Activated T-cell treated with anti-CD3 and anti-CD28 coated beads for 48 hours (primary cell): ENCODE measurements at regions not wholly inside any gene's neighbourhood (a gene's known extent, or its start where the extent isn't known, plus 50 kb on each side); places are given as distances from the start of the nearest gene placed in this dataset.
A peak's percentile ranks its signal among the peaks of the same experiment; 100 is the strongest.

Source experiments
- DNase-seq: peaks from one replicate; pipeline ENCODE4 v3.0.0-alpha.2; 2020; ENCODE audit warnings: low read depth

- DNase-seq = no peak
These were observed 119.0 kb downstream of the SUCNR1 start for GRCh38 chr3:151992326-151993041.

- no peak for DNase-seq
These were observed 121.6 kb downstream of the SUCNR1 start for GRCh38 chr3:151995091-151995490.

- no peak for DNase-seq
These were observed 125.3 kb downstream of the SUCNR1 start for GRCh38 chr3:151998744-151999143.

GRCh38 chr3:151999936-152000335 lies 126.5 kb downstream of the SUCNR1 start:
- DNase-seq = no peak

- DNase-seq = no peak
These were observed 138.6 kb downstream of the SUCNR1 start for GRCh38 chr3:152011812-152012735.

GRCh38 chr3:152019508-152019907 lies 146.1 kb downstream of the SUCNR1 start:
- no peak for DNase-seq

- peak; percentile 23 for DNase-seq
These were observed 148.6 kb downstream of the SUCNR1 start for GRCh38 chr3:152021951-152022461.

- DNase-seq = no peak
These were observed 152.7 kb downstream of the SUCNR1 start for GRCh38 chr3:152026033-152026556.

GRCh38 chr3:152030320-152030719 lies 156.9 kb downstream of the SUCNR1 start:
- no peak for DNase-seq

GRCh38 chr3:152031321-152031720 lies 157.9 kb downstream of the SUCNR1 start:
- DNase-seq = no peak

GRCh38 chr3:152037297-152037696 lies 163.9 kb downstream of the SUCNR1 start:
- DNase-seq = no peak

- no peak for DNase-seq
These were observed 164.5 kb downstream of the SUCNR1 start for GRCh38 chr3:152037953-152038352.

- DNase-seq = no peak
These were observed 165.0 kb downstream of the SUCNR1 start for GRCh38 chr3:152038490-152038889.

- DNase-seq = no peak
These were observed 166.4 kb downstream of the SUCNR1 start for GRCh38 chr3:152039887-152040286.

GRCh38 chr3:152040319-152040718 lies 166.9 kb downstream of the SUCNR1 start:
- no peak for DNase-seq

- DNase-seq = no peak
These were observed 170.2 kb downstream of the SUCNR1 start for GRCh38 chr3:152043620-152044019.

GRCh38 chr3:152046280-152046679 lies 172.8 kb downstream of the SUCNR1 start:
- DNase-seq = no peak

GRCh38 chr3:152047465-152047864 lies 174.0 kb downstream of the SUCNR1 start:
- no peak for DNase-seq

- DNase-seq = no peak
These were observed 175.4 kb downstream of the SUCNR1 start for GRCh38 chr3:152048831-152049230.

GRCh38 chr3:152050903-152051302 lies 177.5 kb downstream of the SUCNR1 start:
- DNase-seq = no peak

GRCh38 chr3:152051501-152052404 lies 178.3 kb downstream of the SUCNR1 start:
- no peak for DNase-seq

GRCh38 chr3:152053866-152054265 lies 180.4 kb downstream of the SUCNR1 start:
- no peak for DNase-seq
